VCaP (cell line): ENCODE measurements at regions not wholly inside any gene's neighbourhood (a gene's known extent, or its start where the extent isn't known, plus 50 kb on each side); places are given as distances from the start of the nearest gene placed in this dataset.

Experiments used
- H3K27ac ChIP-seq: fragments of 450-650 bp; 2 replicates; pipeline ENCODE4 v1.5.1; 2017
- CTCF ChIP-seq: fragments of 450-650 bp; conservative IDR thresholded peaks from 2 replicates; pipeline ENCODE4 v1.5.1; 2017; ENCODE audit warnings: mild to moderate bottlenecking, moderate library complexity

- no peak overlapping the region for H3K27ac ChIP-seq
- no peak for TF ChIP-seq CTCF
Measured at GRCh38 chr11:109140426-109140825, 281.6 kb upstream of the C11orf87 start.

- TF ChIP-seq CTCF: no peak
- no peak overlapping the region for H3K27ac ChIP-seq
Measured at GRCh38 chr11:109140857-109141515, 281.0 kb upstream of the C11orf87 start.

DNA sequence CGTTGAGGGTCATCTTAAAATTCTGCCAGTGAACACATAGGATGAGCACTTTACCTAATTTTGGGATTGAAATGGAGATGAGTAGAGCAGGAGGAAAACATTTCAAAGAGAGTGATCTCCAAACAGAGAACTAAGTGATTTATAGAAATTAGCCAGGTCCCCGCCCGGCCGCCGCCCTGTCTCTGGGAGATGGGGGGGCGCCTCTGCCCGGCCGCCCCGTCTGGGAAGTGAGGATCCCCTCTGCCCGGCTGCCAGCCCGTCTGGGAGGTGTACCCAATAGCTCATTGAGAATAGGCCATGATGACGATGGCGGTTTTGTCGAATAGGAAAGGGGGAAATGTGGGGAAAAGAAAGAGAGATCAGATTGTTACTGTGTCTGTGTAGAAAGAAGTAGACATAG, 276.7 kb upstream of the C11orf87 start:
- H3K27ac ChIP-seq: no peak overlapping the region
- TF ChIP-seq CTCF: no peak

- no peak overlapping the region for H3K27ac ChIP-seq
- TF ChIP-seq CTCF: no peak
Measured at GRCh38 chr11:109147726-109148125, 274.3 kb upstream of the C11orf87 start.

- no peak overlapping the region for H3K27ac ChIP-seq
- TF ChIP-seq CTCF: no peak
Measured at GRCh38 chr11:109148669-109149068, 273.3 kb upstream of the C11orf87 start.

GRCh38 chr11:109150581-109150980, 271.4 kb upstream of the C11orf87 start:
- H3K27ac ChIP-seq: no peak overlapping the region
- no peak for TF ChIP-seq CTCF

DNA sequence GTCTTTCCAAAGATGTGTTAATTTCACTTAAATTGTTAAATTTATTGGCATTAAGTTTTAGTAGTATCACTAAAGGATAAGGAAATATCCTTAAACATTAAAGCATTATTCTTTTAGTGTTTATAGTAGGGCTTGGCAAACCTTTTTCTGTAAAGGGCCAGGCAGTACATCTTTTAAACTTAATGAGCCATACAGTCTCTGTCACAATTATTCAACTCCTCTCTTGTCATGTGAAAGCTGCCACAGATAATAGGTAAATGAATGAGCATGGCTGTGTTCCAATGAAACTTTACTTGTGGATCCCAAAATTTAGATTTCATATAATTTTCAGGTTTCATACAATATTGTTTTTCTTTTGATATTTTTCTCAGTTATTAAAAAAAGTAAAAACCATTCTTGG, 268.2 kb upstream of the C11orf87 start:
- no peak overlapping the region for H3K27ac ChIP-seq

More for the DNA sequence above, 268.2 kb upstream of the C11orf87 start:
- no peak for TF ChIP-seq CTCF
